ENCODE measurements at regions not wholly inside any gene's neighbourhood (a gene's known extent, or its start where the extent isn't known, plus 50 kb on each side); places are given as distances from the start of the nearest gene placed in this dataset.

DNA sequence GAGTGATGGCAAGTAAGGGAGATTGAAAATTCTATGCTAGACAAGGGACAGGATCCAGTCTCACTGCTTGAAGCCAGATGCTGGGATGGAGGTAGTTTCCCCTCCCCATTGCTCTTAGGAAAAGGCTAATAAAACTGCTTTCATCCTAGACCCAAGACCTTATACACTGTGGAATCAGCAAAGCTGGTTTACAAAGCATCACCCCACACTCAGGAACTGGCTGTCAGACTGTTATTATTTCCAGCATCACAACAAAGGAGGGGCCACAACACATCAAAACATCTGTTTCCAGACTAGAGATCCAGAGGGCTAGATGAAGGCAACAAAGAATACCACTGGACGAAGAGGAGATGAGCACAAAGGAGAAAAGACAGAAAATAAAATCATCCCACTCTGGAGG is 364.6 kb upstream of the PTGER4 start:
- TF ChIP-seq EZH2 (IDR thresholded peaks at IDR 0.05; ENCODE audit: low read length) = no peak
- TF ChIP-seq, protein P1, sequence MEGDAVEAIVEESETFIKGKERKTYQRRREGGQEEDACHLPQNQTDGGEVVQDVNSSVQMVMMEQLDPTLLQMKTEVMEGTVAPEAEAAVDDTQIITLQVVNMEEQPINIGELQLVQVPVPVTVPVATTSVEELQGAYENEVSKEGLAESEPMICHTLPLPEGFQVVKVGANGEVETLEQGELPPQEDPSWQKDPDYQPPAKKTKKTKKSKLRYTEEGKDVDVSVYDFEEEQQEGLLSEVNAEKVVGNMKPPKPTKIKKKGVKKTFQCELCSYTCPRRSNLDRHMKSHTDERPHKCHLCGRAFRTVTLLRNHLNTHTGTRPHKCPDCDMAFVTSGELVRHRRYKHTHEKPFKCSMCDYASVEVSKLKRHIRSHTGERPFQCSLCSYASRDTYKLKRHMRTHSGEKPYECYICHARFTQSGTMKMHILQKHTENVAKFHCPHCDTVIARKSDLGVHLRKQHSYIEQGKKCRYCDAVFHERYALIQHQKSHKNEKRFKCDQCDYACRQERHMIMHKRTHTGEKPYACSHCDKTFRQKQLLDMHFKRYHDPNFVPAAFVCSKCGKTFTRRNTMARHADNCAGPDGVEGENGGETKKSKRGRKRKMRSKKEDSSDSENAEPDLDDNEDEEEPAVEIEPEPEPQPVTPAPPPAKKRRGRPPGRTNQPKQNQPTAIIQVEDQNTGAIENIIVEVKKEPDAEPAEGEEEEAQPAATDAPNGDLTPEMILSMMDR (optimal IDR thresholded peaks at IDR 0.05 in 1 of 3, IDR thresholded peaks at IDR 0.05 in 1 of 3, conservative IDR thresholded peaks at IDR 0.05 in 1 of 3; ENCODE audit: extremely low read depth in 1 of 3, insufficient read depth in 2 of 3, low read length in 3 of 3) = no peak
